Loucy (cell line): ENCODE measurements at regions not wholly inside any gene's neighbourhood (a gene's known extent, or its start where the extent isn't known, plus 50 kb on each side); places are given as distances from the start of the nearest gene placed in this dataset.

Experiments used
- CTCF ChIP-seq: fragments of 200-600 bp; sonication (generic); conservative IDR thresholded peaks from 2 replicates; pipeline ENCODE4 v1.5.1; 2014; ENCODE audit warnings: mild to moderate bottlenecking, antibody characterized with exemption, low read length
- EZH2phosphoT487 ChIP-seq: fragments of 200-600 bp; IDR thresholded peaks from 2 replicates; pipeline ENCODE4 v1.6.1; 2018; ENCODE audit warnings: antibody characterized with exemption, mild to moderate bottlenecking, moderate library complexity, borderline replicate concordance

DNA sequence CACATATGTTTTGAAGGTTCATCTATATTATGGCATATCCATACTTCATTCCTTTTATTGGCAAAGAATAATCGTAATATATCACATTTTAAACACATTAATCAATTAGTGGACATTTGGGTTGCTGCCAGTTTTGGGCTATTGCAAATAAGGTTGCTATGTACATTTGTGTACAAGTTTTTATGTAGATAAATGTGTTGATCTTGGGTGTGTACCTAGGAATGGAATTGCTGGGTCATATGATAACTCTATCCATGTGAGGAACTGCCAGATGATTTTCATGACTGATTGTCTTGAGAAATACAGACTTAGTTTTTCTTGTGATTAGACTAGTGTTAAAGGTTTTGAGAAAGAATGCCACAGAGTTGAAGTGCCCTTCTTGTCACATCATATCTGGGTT, 99.2 kb upstream of the RAB40AL start:
- TF ChIP-seq EZH2phosphoT487 (no peak), CTCF (no peak)
